Stimulated activated CD4-positive, alpha-beta T cell treated with anti-CD3 and anti-CD28 coated beads, Interleukin-15, amount 100 ng/mL, for 1 hour (primary cell): ENCODE measurements at regions not wholly inside any gene's neighbourhood (a gene's known extent, or its start where the extent isn't known, plus 50 kb on each side); places are given as distances from the start of the nearest gene placed in this dataset.
"Not testable (repeated sequence)": the region's sequence is repeated elsewhere in the genome, so short reads cannot be mapped to it uniquely, and the experiment has no call there.

Experiments used
- DNase-seq, 2 donors: peaks; one replicate each; pipeline ENCODE4 v3.0.0-alpha.2; 2020; ENCODE audit warnings: low read depth in 1 of 2, low spot score in 1 of 2

DNA sequence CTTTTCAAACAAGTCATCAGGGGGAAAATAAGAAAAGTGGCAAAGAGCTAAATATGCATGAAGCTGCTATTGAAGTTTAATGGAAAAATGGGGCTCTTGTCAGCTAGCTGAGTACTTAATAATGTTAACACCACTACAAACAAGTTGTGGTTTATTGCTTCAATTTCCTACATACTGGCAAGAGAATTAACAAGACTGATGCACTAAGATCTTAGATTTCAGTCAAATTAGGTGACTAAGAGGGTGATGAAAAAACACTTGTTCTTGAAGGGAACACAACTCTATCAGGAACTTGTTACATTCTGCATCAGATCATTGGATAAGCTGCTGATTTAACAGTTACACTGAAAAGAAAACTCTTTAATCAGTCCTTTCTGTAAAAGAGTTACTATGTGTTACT is 234.6 kb upstream of the AFF2 start:
- no peak for DNase-seq

DNA sequence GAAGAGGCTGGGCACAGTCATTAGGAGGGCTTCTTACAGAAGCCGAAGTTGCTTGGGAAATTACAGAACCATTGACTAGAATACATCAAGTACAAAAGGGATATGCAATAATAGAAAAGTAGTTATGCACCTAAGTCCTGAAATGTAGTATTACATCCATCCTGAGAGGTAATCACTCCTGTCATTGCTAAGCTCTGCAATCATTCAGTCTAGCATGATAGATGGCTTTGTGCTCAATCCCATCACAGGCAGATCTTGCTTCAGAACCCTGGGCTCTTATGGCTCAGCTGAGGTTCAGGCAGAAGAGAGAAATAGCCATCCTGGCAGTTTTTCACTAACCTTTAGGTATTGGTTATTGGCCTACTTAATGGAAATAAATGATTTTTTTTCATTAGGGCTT is 231.7 kb upstream of the AFF2 start:
- no peak for DNase-seq

DNA sequence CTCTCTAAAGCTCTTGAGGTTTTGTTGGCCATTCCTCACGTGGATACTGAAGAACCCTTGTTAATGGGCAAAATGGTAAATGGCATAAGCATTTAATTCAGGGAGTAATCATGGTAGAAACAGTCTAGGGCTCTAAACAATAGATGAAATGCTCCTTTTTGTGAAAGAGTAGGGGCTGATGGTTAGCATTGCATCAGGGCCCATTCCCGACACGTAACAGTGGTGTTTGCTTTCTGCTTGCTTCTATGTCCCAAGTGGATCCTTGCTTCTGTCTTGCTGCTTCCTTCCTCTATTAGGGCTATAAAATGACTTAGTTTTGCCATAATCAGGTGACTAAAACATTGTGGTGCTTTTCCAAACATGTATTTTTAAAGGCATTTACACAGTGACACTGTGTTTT is 230.9 kb upstream of the AFF2 start:
- DNase-seq = no peak

DNA sequence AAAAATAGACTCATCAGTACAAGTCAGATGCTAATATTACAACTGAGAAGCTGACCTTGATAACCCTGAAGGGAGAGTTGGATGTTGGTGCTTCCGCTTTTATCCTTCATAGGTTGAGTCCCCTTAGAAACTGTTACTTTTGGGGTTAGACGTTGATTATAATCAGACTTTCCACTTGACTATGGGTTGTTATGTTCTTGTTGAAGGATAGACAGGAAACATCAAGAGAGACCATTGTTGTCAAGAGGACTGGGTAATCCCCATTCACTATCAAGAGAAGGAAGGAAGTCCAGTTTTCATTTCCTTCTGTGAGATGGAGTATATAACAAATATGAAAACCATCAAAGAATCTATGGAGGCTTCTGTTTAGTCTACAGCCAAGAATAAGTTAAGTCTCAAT is 229.9 kb upstream of the AFF2 start:
- no peak for DNase-seq

DNA sequence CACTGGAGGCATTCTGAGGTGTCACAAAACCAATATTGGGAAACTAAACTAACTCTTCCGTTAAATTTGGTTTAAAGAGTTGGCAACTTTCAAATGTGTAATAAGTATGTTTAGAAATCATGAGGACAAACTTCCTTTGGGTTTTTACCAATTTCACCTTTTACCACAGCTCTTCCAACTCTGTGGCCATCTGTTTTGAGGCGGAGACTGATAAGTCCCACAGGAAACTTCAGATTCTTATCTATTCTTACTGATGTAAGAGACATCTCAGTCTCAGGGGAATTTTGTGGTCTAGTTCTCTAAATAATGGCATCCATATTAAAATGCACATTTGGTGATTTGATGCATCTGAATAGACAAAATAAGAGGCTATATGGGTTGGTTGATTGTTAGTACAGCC is 229.2 kb upstream of the AFF2 start:
- DNase-seq = no peak

DNA sequence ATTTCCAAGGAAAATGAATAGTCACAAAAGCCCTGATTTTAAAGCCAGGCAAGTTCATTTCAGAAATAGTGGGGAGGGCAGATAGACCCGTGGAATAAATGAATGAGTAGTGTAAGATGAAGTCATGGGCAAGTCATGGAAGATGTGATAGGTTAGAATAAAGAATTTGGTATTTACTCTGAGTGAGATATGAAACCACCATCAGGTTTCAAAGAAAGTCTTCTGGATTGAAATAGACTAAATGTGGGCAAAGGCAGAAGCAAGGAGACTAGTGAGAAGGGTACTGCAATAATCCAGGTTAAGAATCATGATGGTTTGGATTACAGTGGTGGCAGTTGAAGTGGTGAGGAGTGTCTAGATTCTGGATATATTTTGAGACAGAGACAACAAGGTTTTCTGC is 218.5 kb upstream of the AFF2 start:
- DNase-seq = no peak

DNA sequence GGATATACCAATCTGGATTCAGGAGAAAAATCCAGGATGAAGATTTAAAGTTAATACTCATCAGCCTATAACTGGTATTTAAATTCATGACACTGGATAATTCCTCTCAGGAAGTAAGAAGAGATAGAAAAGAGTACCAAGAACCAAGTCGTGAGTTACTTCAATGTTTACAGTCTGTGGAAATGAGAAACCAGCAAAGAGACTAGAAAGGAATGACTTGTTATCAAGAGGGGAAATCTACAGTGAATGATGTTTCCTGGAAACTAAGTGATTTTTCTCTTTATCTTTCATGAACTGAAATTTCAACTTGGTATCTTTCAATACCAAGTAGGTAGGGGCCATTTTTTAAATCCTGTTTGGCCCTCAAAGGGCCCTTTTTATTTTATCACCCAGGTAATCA is 217.9 kb upstream of the AFF2 start:
- no peak for DNase-seq

DNA sequence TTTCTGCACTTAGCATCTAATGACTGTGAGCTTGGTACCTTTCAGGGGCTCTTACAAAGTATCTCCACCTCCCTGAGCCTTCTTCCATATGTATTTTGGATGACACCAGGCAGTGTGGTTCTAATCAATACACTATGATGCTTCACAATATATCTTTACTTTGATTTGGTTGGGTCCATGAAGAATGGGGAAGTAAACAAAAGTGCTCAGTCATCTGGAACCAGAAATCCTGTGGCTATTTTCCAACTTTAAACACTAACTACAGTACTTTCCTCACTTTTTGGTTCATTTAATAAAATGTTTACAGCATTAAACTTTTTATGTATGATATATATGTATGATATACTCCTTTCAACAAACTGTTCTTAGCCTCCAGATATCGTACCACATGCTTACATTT is 216.4 kb upstream of the AFF2 start:
- DNase-seq = no peak

DNA sequence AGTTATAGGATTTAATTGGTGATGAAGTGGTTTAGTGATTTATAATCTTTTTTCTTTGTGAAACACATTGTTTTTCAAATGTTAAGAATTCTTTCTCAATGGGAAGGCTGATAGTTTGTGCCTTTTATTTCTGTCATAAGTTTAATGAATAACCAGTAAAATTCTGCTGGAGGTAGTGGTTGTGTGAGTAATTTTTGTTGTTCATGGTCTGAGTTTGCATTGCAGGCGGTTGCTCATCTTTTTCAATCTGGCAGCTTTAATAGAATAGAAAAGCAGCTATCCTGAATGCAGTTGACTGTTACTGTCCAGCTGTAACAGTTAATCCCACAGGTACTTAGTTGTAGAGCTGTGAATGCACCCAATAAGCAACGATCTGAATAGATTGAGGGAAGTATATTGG is 215.6 kb upstream of the AFF2 start:
- no peak for DNase-seq

DNA sequence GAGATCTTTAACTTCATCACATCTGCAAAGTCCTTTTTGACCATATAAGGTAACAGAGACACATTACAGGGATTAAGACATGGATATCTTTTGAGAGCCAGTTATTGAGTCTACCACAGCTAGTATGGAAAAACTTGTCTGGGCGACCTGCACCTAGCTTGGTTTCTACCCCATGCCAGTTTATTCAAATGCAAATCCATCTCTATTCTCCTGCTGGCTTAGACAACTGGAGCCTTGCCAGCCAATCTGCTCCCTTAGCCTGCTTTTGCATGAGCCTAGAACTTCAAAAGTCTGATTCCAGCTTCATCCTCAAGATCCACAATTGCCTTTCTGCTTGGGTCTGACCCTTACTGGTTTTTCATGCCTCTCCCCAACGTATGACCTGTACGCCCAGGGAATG is 212.0 kb upstream of the AFF2 start:
- no peak for DNase-seq

DNA sequence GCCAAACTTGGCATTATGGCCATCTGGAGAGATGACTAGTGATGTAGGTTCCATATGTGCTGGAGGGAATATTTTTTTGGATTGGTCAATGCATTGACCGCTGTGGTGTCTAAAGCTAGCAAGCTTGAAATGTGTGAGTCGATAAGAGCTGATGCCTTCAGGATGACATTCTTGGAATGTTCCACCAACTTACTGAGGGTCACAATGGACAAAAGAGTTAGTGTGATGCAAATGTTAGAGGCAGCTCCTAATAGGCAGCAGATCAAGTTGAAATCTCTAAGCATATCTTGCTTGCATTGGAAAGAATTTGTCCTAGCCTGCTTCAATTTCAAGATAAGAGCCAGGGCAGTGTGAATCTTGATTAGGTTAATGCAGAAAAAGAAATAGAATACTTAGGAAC is 210.4 kb upstream of the AFF2 start:
- DNase-seq = no peak

DNA sequence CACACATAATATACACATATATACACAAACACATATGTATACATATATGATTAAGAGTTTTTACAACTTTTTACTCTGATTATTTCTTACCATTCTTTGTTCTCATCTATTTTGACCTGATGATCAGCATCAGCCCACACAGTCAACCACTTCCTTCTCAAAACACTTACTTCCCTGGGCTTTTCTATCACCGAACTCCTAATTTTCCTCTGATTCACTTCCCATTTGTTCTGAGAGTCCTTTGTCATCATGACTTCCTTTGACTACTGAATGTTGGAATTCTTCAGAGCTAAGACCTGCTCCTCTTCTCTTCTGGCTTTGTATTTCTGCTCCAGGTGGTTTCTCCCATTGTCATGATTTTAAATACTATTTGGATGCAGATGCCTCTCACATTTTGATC is 209.5 kb upstream of the AFF2 start:
- DNase-seq = no peak

DNA sequence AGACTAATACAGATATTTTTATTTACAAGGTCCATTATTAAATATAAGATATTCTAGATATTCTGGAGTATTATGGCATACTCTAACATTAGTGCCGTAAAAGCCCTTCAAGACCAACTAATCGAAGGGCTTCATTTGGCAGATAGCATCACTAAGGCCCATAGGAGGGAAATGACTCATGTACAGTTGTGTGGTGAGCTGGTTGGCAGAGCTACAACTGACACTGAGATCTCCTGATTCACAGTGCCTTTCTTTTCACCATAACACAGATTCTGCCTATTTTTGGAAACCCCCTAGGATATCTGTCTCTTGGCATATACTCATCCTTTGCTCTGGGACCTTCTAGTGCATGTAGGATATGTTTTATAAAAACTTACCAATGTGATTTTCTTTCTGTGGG is 201.7 kb upstream of the AFF2 start:
- DNase-seq = no peak

DNA sequence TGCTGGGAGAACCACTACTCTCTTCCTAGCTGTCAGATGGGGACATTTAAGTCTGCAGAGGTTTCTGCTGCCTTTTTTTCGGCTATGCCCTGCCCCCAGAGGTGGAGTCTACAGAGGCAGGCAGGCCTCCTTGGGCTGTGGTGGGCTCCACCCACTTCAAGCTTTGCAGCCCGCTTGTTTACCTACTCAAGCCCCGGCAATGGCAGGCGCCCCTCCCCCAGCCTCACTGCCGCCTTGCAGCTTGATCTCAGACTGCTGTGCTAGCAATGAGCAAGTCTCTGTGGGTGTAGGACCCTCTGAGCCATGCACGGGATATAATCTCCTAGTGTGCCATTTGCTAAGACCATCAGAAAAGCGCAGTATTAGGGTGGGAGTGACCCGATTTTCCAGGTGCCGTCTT is 195.2 kb upstream of the AFF2 start:
- not testable (repeated sequence) for DNase-seq

DNA sequence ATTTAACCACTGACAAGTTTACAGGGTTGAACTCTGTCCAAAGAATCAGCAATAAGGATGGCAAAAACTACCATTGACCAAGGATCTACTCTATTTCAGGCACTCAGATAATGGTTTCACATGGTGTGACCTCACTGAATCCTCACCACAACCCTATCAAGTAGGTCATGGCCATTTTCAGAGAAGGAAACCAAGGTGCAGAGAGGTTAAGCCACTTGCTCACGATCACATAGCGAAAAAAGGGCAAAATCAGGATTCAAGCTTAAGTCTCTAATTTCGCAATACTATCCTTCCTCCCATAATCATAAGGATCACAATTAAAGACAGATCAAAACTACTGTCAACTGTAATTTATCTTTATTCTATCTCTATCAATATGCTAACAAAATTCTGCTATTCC is 191.0 kb upstream of the AFF2 start:
- no peak for DNase-seq

DNA sequence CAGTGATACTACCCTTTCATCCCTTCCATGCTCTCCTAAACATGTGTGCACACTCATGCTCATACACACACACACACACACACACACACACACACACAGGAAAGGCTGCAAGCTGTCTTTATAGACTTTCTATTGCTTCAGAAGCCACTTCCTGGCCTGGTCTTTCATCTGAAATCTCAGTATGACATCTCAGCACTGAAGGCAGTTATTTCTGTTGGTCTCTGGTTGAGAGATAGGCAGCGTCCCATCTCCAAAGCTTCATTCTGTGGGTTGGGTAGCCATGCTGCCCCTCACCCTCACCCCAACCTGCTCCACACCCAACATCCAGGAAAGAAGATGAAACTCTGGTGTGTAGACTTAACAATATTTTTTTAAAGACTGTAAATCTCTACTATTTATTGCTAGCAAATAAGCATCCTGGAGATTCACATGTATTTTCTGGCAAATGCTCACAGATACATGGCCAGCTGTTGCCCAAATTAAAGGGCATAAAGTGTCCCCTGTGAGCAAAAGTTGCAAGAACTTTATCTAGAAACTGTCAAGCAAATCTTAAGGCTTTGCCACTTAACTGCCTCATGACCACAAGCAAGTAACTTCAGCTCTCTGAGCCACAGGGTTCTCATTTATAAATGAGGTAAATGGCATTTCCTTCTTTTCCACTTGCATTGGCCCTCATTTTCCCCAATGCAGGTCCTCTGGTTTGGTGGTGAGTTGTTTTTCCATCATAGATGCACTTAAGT is 189.8 kb upstream of the AFF2 start:
- DNase-seq = peak; percentile 8

DNA sequence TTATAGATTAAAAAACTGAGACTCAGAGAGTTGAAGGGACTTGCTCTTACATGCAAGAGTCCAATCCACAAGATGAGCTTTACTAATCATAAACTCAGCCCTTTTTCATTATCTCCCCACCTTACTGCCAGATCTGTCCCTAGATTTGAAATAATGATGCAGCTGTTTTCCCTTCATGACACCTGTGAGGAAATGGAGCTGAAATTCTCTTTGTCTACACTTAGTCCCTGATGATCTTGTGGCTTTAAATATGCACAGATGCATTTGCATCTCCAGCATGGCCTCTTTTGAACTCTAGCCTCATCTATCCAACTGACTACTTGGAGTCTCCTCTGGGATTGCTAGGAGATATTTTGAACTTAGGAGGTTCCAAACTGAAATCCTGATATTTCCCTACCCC is 188.9 kb upstream of the AFF2 start:
- no peak for DNase-seq

DNA sequence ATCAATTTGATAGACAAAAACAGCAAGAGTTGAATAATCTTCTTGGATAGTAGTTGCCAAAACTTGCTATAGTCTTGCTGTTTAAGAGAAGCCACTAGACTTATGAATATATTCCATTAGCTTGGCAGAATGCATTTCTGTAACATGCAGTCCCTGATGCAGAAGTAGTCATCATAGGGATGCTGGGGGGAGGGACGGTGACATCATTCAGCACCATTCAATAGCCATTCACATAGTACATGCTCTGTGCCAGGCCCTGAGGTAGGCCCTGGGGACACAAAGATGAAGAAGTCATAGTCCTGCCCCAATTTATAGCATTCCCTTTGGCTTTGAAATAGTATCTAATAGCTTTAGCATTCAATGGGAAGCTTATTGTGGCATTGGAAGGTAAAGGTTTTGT is 185.5 kb upstream of the AFF2 start:
- DNase-seq = no peak

DNA sequence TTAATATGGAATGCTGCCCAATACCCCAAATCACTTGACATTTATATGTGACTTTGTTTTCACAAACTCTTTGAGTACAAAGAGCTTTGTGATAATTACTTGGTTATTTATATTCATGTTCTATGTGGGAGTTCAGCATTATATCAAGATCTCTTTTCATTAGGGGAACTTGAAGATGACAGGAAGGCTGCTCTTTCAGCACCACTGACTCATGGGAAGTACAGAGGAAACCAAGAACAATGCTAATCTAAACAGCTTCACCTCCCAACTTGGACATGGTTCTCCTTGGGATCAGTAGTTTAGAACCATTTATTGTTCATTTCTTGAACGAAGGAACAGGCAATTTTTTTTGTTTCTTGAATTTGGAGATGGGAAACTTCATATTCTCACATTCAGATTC is 184.0 kb upstream of the AFF2 start:
- no peak for DNase-seq

DNA sequence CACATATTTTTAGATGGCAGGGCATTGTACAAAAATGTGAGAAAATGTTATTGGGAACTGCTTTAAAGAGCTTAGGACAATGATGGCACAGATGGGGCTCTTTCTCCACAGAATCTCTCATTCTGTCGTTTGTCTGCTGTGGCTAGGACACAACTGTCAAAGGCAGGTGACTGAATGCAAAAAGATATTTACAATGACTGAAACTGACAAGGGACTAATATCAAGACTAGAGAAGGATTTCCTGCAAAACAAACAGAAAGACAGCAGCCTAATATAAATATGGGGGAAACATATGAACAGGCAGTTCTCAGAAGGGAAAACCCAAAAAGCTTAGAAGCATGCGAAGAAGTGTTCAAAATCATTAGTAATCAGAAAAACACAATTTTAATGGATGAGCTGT is 177.5 kb upstream of the AFF2 start:
- no peak for DNase-seq

DNA sequence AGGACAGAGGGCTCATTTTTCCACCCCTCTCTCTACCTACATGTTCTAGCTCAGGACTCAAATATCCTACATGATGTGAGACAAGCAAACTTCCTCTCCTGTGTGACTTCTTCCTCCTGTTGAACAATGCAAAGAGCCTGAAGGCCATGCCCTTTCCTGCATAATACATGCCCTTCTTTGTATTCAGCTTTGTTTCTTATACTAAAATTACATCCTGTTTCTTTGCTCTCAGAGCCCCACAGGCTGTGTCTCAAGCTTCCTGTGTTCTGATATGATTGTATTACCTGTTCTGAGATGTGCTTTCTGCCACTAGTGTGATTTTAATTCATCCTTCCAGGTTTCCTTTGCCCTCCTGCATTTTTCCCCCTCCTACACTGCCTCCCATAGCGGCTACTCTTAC is 166.4 kb upstream of the AFF2 start:
- DNase-seq = no peak

DNA sequence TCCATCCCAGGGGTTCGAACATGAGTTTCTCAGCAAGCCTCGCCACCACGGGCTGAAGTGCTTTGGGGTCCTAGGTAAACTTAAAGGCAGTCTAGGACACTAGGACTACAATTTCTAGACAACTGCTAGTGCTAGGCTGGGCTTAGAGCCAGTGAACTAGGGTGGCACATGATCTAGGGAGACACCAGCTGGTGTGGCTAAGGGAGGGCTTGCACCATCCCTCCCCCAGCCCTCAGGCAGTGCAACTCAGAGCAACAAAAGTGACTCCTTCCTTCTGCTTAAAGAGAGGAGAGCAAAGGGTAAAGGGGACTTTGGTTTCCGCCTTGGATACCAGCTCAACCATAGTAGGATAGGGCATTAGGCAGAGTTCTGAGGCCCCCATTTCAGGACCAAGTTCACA is 162.5 kb upstream of the AFF2 start:
- DNase-seq = no peak

DNA sequence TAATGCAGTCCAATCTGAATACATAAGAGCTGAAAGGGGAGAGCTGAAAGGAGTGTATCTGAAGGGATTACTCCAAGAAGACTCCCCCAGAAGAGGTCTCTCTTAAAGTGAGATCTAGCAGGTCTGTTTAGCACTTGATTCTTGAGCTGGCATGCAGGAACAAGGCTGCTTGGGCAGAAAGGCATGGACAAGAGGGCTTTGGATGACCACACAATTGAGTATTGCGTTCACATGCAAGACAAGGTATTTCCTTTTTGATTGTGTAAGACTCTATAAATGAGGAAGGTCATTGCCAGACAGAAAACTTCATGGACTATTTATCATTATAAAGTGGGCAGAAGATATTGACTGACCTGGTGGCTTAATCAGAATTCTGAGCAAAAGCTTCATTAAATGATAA is 145.5 kb upstream of the AFF2 start:
- no peak for DNase-seq

DNA sequence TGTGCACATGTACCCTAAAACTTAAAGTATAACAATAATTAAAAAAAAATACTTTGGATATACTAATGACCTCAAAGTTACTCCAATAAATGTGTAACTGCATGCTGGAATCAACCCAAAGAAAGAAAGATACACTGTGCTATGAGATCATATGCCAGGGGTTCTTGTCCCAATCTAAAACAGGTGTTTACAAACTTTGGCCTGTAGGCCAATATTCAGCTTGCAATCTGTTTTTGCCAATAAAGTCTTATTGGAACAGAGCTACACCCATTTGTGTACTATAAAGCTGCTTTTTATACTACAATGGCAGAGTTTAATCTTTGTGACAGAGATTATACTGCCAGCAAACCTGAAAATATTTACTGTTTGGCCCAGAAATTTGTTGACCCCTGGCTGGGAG is 138.8 kb upstream of the AFF2 start:
- DNase-seq = no peak
